ENCODE measurements at regions not wholly inside any gene's neighbourhood (a gene's known extent, or its start where the extent isn't known, plus 50 kb on each side); places are given as distances from the start of the nearest gene placed in this dataset.

DNA sequence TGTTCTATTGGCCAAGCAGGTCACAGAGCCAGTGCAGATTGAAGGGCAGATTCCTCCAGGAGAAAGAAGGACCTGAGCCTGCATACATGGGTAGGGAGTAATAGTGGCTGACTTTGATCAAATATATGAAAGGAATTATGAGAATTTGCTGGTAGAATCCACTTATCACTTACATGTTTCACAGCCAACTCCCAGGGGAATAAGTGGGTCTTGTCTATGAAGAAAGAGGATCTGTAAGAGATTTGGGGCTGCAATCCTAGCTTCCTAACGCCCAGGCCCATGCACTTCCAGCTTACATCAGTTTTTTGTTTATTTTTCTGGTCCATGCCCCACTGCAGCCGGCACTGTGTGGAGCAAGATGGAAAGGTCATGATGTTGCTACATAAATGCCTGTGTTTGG is 107.9 kb upstream of the SYNDIG1 start:
- Histone ChIP-seq H3K4me3 (no peak overlapping the region), H3K4me1 (replicated peaks in 1 of 2) (no peaks in the 10 kb centered on the region), H3K36me3 (replicated peaks in 1 of 2) (no peaks in the 10 kb centered on the region), H3K9me3 (replicated peaks in 1 of 3) (no peaks in the 10 kb centered on the region), H3K27ac (no peak overlapping the region), H3K27me3 (no peaks in the 10 kb centered on the region)
- intact Hi-C loops (cut with DNase I): no loop called here
- TF ChIP-seq, protein P1, sequence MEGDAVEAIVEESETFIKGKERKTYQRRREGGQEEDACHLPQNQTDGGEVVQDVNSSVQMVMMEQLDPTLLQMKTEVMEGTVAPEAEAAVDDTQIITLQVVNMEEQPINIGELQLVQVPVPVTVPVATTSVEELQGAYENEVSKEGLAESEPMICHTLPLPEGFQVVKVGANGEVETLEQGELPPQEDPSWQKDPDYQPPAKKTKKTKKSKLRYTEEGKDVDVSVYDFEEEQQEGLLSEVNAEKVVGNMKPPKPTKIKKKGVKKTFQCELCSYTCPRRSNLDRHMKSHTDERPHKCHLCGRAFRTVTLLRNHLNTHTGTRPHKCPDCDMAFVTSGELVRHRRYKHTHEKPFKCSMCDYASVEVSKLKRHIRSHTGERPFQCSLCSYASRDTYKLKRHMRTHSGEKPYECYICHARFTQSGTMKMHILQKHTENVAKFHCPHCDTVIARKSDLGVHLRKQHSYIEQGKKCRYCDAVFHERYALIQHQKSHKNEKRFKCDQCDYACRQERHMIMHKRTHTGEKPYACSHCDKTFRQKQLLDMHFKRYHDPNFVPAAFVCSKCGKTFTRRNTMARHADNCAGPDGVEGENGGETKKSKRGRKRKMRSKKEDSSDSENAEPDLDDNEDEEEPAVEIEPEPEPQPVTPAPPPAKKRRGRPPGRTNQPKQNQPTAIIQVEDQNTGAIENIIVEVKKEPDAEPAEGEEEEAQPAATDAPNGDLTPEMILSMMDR (IDR thresholded peaks at IDR 0.05): no peak
- TF ChIP-seq POLR2A (IDR thresholded peaks at IDR 0.05): no peak
- DNase-seq: no peak
- WGBS, 4 donors: 66 to 76% (median 71%) methylated on average over 2 of the region's 2 CpGs

DNA sequence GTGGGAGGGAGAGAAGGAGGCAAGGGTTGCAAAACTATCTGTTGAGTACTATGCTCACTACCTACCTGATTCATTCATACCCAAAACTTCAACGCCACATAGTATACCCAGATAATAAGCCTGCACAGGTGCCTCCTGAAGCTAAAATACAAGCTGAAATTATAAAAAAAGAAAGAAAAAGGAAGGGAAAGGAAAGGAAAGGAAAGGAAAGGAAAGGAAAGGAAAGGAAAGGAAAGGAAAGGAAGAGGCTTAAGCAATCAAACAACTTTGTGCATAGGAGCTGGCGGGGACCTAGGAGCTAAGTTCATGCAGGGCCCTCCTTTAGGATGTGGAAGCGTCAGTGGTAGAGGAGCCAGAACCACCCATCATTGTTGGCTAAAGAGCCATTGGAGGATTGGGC is 108.9 kb upstream of the SYNDIG1 start:
- intact Hi-C loops (cut with DNase I): no loop called here
- no peak overlapping the region for H3K27ac ChIP-seq
- no peaks in the 10 kb centered on the region for H3K36me3 ChIP-seq (replicated peaks in 1 of 2)
- H3K4me1 ChIP-seq (replicated peaks in 1 of 2): no peaks in the 10 kb centered on the region
- 82 to 95% (median 88%) methylated on average over 3 of the region's 3 CpGs for WGBS, 4 donors
- H3K9me3 ChIP-seq (replicated peaks in 1 of 3): no peaks in the 10 kb centered on the region
- no peaks in the 10 kb centered on the region for H3K27me3 ChIP-seq
- no peak for DNase-seq
- TF ChIP-seq, protein P1 (IDR thresholded peaks at IDR 0.05): no peak
- no peak for TF ChIP-seq POLR2A (IDR thresholded peaks at IDR 0.05)
- H3K4me3 ChIP-seq: no peak overlapping the region

DNA sequence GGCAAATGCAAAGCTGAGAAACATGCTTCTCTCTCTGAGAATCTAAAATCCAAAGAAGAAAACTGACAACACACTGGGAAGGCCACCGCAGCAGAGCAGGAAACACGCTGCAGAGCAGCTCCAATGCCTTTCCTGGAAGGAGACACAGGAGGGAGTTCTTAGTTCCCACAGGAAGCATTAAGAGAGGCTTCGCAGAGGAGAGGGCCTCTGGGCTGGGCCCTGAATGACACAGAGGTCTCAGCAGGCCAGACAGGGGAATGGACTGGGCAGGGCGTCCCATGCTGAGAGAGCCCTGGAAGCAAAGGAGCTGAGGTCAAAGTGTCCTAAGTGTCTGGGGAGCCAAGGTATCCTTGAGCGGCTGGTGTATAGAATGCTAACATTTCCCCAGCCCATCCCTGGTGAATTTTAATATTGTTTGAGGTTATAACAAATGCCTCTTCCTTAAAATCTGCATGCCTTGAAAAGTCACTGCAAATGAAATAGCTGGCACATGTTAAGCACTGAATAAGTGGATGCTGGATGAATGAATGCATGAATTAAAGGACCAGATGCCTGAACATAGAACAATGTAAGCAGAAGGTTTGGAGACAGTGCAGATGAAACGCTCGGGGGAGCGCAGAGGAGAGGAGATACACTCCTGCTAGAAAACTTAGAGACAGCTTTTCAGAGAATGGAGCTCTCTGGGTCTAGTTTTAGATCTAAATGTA is 110.0 kb upstream of the SYNDIG1 start:
- no peaks in the 10 kb centered on the region for H3K9me3 ChIP-seq (replicated peaks in 1 of 3)
- H3K36me3 ChIP-seq (replicated peaks in 1 of 2): no peaks in the 10 kb centered on the region
- no peak overlapping the region for H3K27ac ChIP-seq
- no peak for DNase-seq
- intact Hi-C loops (cut with DNase I): no loop called here
- no peaks in the 10 kb centered on the region for H3K4me1 ChIP-seq (replicated peaks in 1 of 2)
- H3K4me3 ChIP-seq: no peak overlapping the region
- TF ChIP-seq POLR2A (IDR thresholded peaks at IDR 0.05): no peak
- TF ChIP-seq, protein P1 (IDR thresholded peaks at IDR 0.05): no peak
- 70 to 76% (median 74%) methylated on average over 7 to 8 of the region's 8 CpGs for WGBS, 4 donors
- no peaks in the 10 kb centered on the region for H3K27me3 ChIP-seq

DNA sequence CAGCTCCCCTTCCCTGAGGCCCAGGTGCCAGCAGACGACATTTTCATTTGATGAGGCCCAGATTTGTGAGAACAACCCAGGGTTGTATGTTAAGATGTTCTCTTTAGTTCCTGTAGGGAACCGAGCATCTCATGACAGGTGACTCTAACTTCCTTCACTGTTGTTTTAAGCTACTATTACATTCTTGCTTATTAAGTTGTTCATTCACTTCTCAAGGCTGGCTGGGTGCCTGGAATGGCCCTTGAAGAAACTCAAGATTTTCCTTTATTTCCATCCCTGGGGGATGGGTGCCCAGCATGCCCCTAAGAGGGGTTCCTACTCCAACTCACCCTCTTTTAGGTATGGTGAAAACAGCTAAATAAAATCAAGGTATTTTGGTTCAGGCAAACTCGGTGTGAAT is 111.5 kb upstream of the SYNDIG1 start:
- WGBS, 4 donors: 69 to 79% (median 70%) methylated on average over 3 of the region's 3 CpGs
- H3K4me1 ChIP-seq (replicated peaks in 1 of 2): no peaks in the 10 kb centered on the region
- H3K27me3 ChIP-seq: no peaks in the 10 kb centered on the region
- no peak overlapping the region for H3K27ac ChIP-seq
- no peaks in the 10 kb centered on the region for H3K36me3 ChIP-seq (replicated peaks in 1 of 2)
- intact Hi-C loops (cut with DNase I): no loop called here
- H3K4me3 ChIP-seq: no peak overlapping the region
- H3K9me3 ChIP-seq (replicated peaks in 1 of 3): no peaks in the 10 kb centered on the region
- DNase-seq: no peak
- TF ChIP-seq, protein P1 (IDR thresholded peaks at IDR 0.05): no peak
- no peak for TF ChIP-seq POLR2A (IDR thresholded peaks at IDR 0.05)
